ENCODE measurements at regions not wholly inside any gene's neighbourhood (a gene's known extent, or its start where the extent isn't known, plus 50 kb on each side); places are given as distances from the start of the nearest gene placed in this dataset.

GRCh38 chr9:108416324-108416723 is 439.5 kb downstream of the ACTL7B start:
- TF ChIP-seq CTCF (conservative IDR thresholded peaks at IDR 0.05; ENCODE audit: low read depth in 2 of 2) (peak; percentile 32 to 39), POLR2AphosphoS5 (IDR thresholded peaks at IDR 0.05; ENCODE audit: low read depth) (no peak)

Measured in GM23338 (cell line).